ENCODE measurements at regions not wholly inside any gene's neighbourhood (a gene's known extent, or its start where the extent isn't known, plus 50 kb on each side); places are given as distances from the start of the nearest gene placed in this dataset.

DNA sequence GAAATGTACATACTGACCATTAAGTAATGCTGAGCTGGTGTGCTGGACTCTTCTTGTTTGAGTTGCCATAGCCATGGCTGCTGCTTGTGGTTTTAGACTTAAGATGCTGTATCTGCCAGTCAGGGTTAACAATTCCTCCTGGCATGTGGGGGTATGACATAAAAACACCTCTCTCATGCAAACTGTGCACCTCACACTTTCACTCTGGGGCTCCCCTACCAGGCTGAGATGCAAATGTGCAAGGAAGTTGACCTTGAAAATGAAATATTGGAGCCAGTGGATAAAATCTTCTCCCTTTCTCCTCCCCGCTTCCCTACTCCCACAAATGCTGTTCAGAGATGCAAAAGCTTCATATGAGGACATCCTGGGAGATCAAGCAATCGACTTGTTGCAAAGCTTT lies 198.8 kb downstream of the FCRL5 start:
- H3K9me1 ChIP-seq (ENCODE audit: insufficient read depth, low read length): no peaks in the 10 kb centered on the region
- no peak overlapping the region for H2BK120ac ChIP-seq (ENCODE audit: low read depth, low read length)
- no peaks in the 10 kb centered on the region for H3K79me1 ChIP-seq (ENCODE audit: low read depth in 1 of 2, low read length in 2 of 2)
- H3K36me3 ChIP-seq (ENCODE audit: control insufficient read depth, insufficient read depth, low read length): no peaks in the 10 kb centered on the region
- intact Hi-C loops (cut with micrococcal nuclease): no loop called here
- H3K4me1 ChIP-seq (ENCODE audit: control insufficient read depth, insufficient read depth, low read length): no peaks in the 10 kb centered on the region
- no peak overlapping the region for H4K8ac ChIP-seq (ENCODE audit: low read depth in 2 of 2, low read length in 2 of 2)
- H2AK9ac ChIP-seq (replicated peaks; ENCODE audit: low read depth, low read length, poor library complexity): no peak overlapping the region
- no CpG with 5 or more reads among the region's 2 CpGs for WGBS, 2 experiments (ENCODE audit: extremely low coverage in 2 of 2, insufficient read length in 1 of 2)
- BruUV-seq (replicated peaks): no TSS peak
- in situ Hi-C loops (cut with MboI; ENCODE audit: low sequenced_read_pairs): loop anchor here (25.0 kb wide), 1 partner anchor 784 kb away; a partner anchor contains a TSS
- H3K23ac ChIP-seq (ENCODE audit: low read depth, low read length): no peak overlapping the region
- no peak overlapping the region for H3K14ac ChIP-seq (replicated peaks; ENCODE audit: low read depth, low read length)
- no peak overlapping the region for H3K9ac ChIP-seq (ENCODE audit: low read depth, low read length)
- H4K91ac ChIP-seq (ENCODE audit: insufficient read depth, low read depth, low read length): no peak overlapping the region
- TF ChIP-seq, protein P1, sequence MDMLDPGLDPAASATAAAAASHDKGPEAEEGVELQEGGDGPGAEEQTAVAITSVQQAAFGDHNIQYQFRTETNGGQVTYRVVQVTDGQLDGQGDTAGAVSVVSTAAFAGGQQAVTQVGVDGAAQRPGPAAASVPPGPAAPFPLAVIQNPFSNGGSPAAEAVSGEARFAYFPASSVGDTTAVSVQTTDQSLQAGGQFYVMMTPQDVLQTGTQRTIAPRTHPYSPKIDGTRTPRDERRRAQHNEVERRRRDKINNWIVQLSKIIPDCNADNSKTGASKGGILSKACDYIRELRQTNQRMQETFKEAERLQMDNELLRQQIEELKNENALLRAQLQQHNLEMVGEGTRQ (IDR thresholded peaks at IDR 0.05; ENCODE audit: low read depth, low read length): no peak
- H3K4me3 ChIP-seq (ENCODE audit: insufficient read depth, low read depth, low read length): no peak overlapping the region
- ATAC-seq (ENCODE audit: low read depth): no peak
- H3K4ac ChIP-seq (ENCODE audit: low read depth, low read length): no peak overlapping the region
- no peak overlapping the region for H2AFZ ChIP-seq (replicated peaks; ENCODE audit: low read length, poor library complexity)
- no peak overlapping the region for H2BK15ac ChIP-seq (ENCODE audit: low read depth, low read length)
- dilution Hi-C loops (cut with HindIII; ENCODE audit: low sequenced_read_pairs, unreplicated experiment): no loop called here
- H3K56ac ChIP-seq (ENCODE audit: extremely low read depth, insufficient read depth, low read length): no peak overlapping the region
- POLR2A ChIA-PET (ENCODE audit: unreplicated experiment): no interaction called here
- no peak overlapping the region for H2BK20ac ChIP-seq (ENCODE audit: low read depth, low read length)
- no peak overlapping the region for H2AK5ac ChIP-seq (ENCODE audit: low read depth, low read length)
- DNase-seq: no peak
- H3K9me3 ChIP-seq (ENCODE audit: control insufficient read depth, insufficient read depth, low read length): no peaks in the 10 kb centered on the region
- H4K20me1 ChIP-seq (ENCODE audit: insufficient read depth, low read length): no peaks in the 10 kb centered on the region
- CTCF ChIA-PET: no interaction called here
- H3K27me3 ChIP-seq (ENCODE audit: control insufficient read depth, insufficient read depth, low read length): peaks cover 2% of the 10 kb centered on the region; the same call in 1 of the 2 replicates
- no peak overlapping the region for H3K27ac ChIP-seq (ENCODE audit: insufficient read depth, low read length)
- H2BK5ac ChIP-seq (ENCODE audit: low read depth, low read length, poor library complexity, severe bottlenecking): no peak overlapping the region
- H4K5ac ChIP-seq (ENCODE audit: low read depth, low read length): no peak overlapping the region
- H3K18ac ChIP-seq (ENCODE audit: low read depth, low read length): no peak overlapping the region
- no peak overlapping the region for H3K4me2 ChIP-seq (ENCODE audit: low read depth, low read length)
